GM12873 (cell line): ENCODE measurements at regions not wholly inside any gene's neighbourhood (a gene's known extent, or its start where the extent isn't known, plus 50 kb on each side); places are given as distances from the start of the nearest gene placed in this dataset.

ENCODE experiments used
- CTCF ChIP-seq: IDR thresholded peaks from 2 replicates; pipeline ENCODE4 v1.5.1; 2012; ENCODE audit warnings: low read depth, mild to moderate bottlenecking, moderate library complexity, low read length, control low read depth; ENCODE audit not compliant: insufficient read depth; ENCODE audit errors: missing control alignments

GRCh38 chr3:117963858-117964257, 1070.8 kb downstream of the IGSF11 start:
- TF ChIP-seq CTCF, result no peak

- no peak for TF ChIP-seq CTCF
Measured at GRCh38 chr3:117964814-117965213, 1069.8 kb downstream of the IGSF11 start.

GRCh38 chr3:117977504-117978228, 1057.0 kb downstream of the IGSF11 start:
- no peak for TF ChIP-seq CTCF

- TF ChIP-seq CTCF, result no peak
Measured at GRCh38 chr3:117979466-117979865, 1055.2 kb downstream of the IGSF11 start.

GRCh38 chr3:117987256-117987655, 1047.4 kb downstream of the IGSF11 start:
- no peak for TF ChIP-seq CTCF

- TF ChIP-seq CTCF, result no peak
Measured at GRCh38 chr3:117989982-117990381, 1044.7 kb downstream of the IGSF11 start.

GRCh38 chr3:117990627-117991026, 1044.0 kb downstream of the IGSF11 start:
- TF ChIP-seq CTCF, result no peak
